ENCODE measurements at regions not wholly inside any gene's neighbourhood (a gene's known extent, or its start where the extent isn't known, plus 50 kb on each side); places are given as distances from the start of the nearest gene placed in this dataset.
"Not testable (repeated sequence)": the region's sequence is repeated elsewhere in the genome, so short reads cannot be mapped to it uniquely, and the experiment has no call there.

DNA sequence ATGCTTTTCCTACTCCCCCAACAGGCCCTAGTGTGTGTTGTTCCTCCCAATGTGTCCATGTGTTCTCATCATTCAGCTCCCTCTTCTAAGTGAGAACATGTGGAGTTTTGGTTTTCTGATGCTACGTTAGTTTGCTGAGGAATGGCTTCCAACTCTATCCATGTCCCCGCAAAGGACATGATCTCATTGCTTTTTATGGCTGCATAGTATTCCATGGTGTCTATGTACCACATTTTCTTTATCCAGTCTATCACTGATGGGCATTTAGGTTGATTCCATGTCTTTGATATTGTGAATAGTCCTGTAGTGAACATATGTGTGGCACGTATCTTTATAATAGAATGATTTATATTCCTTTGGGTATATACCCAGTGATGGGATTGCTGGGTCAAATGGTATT lies 72.5 kb upstream of the CCNY start:
- not testable (repeated sequence) for DNase-seq

DNA sequence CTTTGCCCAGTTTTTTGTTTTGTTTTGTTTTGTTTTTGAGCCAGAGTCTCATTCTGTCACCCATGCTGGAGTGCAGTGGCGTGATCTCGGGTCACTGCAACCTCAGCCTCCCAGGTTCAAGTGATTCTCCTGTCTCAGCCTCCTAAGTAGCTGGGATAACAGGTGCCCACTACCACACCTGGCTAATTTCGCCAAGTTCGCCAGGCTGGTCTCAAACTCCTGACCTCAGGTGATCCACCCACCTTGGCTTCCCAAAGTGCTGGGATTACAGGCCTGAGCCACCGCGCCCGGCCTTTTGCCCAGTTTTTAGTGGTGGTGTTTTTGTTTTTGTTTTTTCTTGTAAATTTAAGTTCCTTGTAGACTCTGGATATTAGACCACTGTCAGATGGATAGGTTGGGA lies 71.7 kb upstream of the CCNY start:
- DNase-seq = not testable (repeated sequence)

GRCh38 chr10:35265435-35265834 lies 70.9 kb upstream of the CCNY start:
- DNase-seq = no peak

- no peak for DNase-seq
Measured at GRCh38 chr10:35268323-35268722, 68.0 kb upstream of the CCNY start.

DNA sequence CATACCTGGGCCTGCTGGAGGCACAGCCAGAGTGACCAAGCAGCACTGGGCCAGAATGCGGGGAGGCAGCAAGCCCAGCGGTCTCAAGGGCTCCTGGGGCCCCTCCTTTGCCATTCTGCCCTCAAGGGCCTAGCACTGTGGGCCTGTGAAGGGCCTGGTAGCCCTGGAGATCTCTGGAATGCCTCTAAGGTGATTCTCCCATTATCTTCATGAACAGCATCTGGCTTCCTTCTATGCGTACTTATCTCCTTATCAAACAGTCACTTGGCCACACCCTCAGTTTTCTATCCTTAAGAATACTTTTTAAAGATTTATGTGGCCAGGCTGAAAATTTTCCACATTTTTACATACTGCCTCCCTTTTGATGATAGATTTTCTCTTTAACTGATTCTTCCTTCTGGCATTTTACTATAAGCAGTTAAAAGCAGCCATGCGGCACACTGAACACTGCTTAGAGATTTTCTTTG lies 67.5 kb upstream of the CCNY start:
- DNase-seq = peak in 1 of 6 experiments; percentile 1

DNA sequence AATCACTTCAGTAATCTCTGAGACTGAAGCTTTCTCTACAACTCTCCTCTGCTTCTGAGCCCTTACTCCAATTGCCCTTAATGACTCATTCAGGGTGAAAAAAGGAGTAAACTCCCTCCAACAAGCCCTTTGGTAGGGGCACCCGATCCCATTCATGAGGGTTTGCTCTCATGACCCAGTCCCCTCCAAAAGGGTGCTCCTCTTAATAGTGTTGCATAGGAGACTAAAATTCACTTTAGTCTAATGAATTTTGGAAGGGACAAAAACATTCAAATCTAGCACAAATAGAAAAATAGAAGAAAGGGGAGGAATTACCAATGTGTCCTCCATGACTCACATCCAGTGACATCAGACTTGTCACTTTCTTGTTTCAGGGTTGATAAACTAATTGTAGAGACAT lies 66.2 kb upstream of the CCNY start:
- no peak for DNase-seq

GRCh38 chr10:35271086-35271858 lies 65.0 kb upstream of the CCNY start:
- no peak for DNase-seq

- not testable (repeated sequence) for DNase-seq
Measured at GRCh38 chr10:35271859-35272165, 64.5 kb upstream of the CCNY start.

DNA sequence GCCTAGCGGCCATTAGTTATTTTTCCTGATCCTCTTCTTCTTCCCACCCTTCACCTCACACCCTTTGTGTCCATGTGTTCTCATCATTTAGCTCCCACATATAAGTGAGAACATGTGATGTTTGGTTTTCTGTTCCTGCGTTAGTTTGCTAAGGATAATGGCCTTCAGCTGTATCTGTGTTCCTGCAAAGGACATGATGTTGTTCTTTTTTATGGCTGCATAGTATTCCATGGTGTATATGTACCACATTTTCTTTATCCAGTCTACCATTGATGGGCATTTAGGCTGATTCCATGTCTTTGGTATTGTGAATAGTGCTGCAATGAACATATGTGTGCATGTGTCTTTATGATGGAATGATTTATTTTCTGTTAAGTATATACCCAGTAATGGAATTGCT lies 63.9 kb upstream of the CCNY start:
- not testable (repeated sequence) for DNase-seq

GRCh38 chr10:35273994-35274393 lies 62.3 kb upstream of the CCNY start:
- DNase-seq = not testable (repeated sequence)

DNA sequence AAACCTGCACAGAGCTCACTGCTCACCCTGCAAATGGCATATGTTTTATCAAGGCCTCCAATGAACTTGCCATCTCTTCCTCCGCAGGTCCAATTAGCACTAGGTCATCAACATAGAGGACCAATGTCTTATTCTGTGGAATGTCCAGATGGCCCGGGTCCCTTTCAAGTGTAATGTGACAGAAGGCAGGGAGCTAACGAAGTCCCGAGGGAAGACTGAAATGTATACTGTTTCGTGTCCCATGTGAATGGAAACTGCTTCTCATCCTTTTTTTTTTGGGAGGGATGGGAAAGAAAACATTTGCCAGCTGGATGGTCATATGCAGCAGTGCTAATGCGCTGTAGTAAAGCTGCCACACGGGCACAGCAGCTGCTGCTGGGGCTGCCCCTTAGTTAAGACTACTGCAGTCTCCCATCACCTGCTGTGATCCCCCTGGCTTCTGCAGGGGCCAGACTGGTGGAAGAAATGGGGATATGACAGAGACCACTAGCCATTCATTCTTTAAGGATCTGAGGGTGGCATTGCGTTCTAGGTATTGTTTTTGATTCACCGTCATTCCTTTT lies 61.7 kb upstream of the CCNY start:
- DNase-seq = no peak

- no peak for DNase-seq
Measured at GRCh38 chr10:35276889-35277288, 59.4 kb upstream of the CCNY start.

DNA sequence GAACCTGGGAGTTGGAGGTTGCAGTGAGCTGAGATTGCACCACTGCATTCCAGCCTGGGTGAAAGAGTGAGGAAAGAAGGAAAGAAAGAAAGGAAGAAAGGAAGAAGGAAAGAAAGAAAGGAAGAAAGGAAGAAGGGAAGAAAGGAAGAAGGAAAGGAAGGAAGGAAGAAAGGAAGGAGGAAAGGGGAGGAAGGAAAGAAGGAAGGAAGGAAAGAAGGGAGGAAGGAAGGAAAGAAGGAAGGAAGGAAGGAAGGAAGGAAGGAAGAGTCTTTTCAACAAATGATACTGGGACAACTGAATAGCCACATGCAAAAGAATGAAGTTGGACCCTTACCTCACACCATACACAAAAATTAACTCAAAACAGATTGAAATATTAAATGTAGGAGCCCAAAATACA lies 56.1 kb upstream of the CCNY start:
- not testable (repeated sequence) for DNase-seq
